ENCODE measurements at regions not wholly inside any gene's neighbourhood (a gene's known extent, or its start where the extent isn't known, plus 50 kb on each side); places are given as distances from the start of the nearest gene placed in this dataset.

DNA sequence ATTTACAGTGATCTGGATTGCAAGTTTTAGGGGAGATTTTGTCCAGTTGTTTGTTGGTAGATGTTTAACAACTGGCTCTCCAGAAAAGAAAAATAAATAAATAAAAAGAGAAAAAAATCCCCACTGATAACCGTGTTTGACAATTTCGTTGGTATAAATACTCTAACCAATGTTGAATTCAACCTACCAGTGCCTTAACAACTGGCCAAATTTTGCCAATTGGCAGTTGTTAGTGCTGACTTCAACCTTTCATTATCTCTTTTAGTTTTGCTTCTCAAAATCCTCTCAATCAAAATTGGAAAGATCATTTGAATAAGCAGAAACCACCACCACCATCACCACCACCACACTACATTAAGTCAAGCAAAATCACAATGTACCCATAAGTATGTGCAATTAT, 490.3 kb downstream of the PIK3C3 start:
- ATAC-seq (replicated peaks): no peak

GRCh38 chr18:42446195-42446594, 491.2 kb downstream of the PIK3C3 start:
- H3K9me3 Mint-ChIP-seq: peaks cover 21% of the 10 kb centered on the region
- no peaks in the 10 kb centered on the region for H3K36me3 Mint-ChIP-seq (ENCODE audit: low read depth)
- H3K4me1 Mint-ChIP-seq: no peaks in the 10 kb centered on the region
- H3K27ac Mint-ChIP-seq: no peak overlapping the region
- ATAC-seq (replicated peaks): no peak
- no peaks in the 10 kb centered on the region for H3K27me3 Mint-ChIP-seq
- no peak overlapping the region for H3K4me3 Mint-ChIP-seq

More for the DNA sequence above, 490.3 kb downstream of the PIK3C3 start:
- Mint-ChIP-seq H3K9me3 (peaks cover 21% of the 10 kb centered on the region), H3K27me3 (no peaks in the 10 kb centered on the region), H3K4me1 (no peaks in the 10 kb centered on the region), H3K27ac (no peak overlapping the region), H3K4me3 (no peak overlapping the region), H3K36me3 (ENCODE audit: low read depth) (no peaks in the 10 kb centered on the region)

GRCh38 chr18:42447688-42448087, 492.7 kb downstream of the PIK3C3 start:
- Mint-ChIP-seq H3K4me1 (no peaks in the 10 kb centered on the region), H3K4me3 (no peak overlapping the region), H3K9me3 (peaks cover 28% of the 10 kb centered on the region), H3K36me3 (ENCODE audit: low read depth) (no peaks in the 10 kb centered on the region), H3K27me3 (no peaks in the 10 kb centered on the region), H3K27ac (no peak overlapping the region)
- no peak for ATAC-seq (replicated peaks)

- ATAC-seq (replicated peaks): no peak
- Mint-ChIP-seq H3K9me3 (peaks cover 4% of the 10 kb centered on the region), H3K36me3 (ENCODE audit: low read depth) (no peaks in the 10 kb centered on the region), H3K4me3 (no peak overlapping the region), H3K27ac (no peak overlapping the region), H3K27me3 (no peaks in the 10 kb centered on the region), H3K4me1 (no peaks in the 10 kb centered on the region)
These were observed 503.2 kb downstream of the PIK3C3 start for GRCh38 chr18:42458226-42458625.

DNA sequence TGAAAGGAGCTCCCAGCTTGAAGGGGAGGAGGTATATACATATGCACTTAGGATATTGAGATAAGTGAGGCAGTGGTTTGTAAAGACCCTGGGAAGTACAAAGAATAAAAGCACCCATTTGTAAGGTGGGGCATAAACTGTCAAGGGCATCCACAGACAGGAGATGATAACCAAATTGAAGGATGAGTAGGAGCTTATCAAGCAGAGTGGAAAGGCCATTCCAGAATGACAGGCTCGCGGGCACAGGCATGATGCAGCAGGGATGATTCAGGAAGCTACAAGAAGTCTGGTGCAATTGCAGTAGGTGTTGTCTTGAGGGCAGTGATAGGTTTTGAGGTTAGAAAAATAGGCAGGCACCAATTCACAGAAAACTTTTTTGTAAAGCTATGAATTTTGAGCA, 504.8 kb downstream of the PIK3C3 start:
- no peaks in the 10 kb centered on the region for H3K9me3 Mint-ChIP-seq
- H3K36me3 Mint-ChIP-seq (ENCODE audit: low read depth): no peaks in the 10 kb centered on the region
- H3K4me1 Mint-ChIP-seq: no peaks in the 10 kb centered on the region
- no peak for ATAC-seq (replicated peaks)
- H3K27me3 Mint-ChIP-seq: no peaks in the 10 kb centered on the region
- H3K27ac Mint-ChIP-seq: no peak overlapping the region
- no peak overlapping the region for H3K4me3 Mint-ChIP-seq

- Mint-ChIP-seq H3K27me3 (no peaks in the 10 kb centered on the region), H3K4me3 (no peak overlapping the region), H3K27ac (no peak overlapping the region), H3K4me1 (no peaks in the 10 kb centered on the region), H3K36me3 (ENCODE audit: low read depth) (no peaks in the 10 kb centered on the region), H3K9me3 (no peaks in the 10 kb centered on the region)
- ATAC-seq (replicated peaks): no peak
These were observed 516.9 kb downstream of the PIK3C3 start for GRCh38 chr18:42471885-42472284.

DNA sequence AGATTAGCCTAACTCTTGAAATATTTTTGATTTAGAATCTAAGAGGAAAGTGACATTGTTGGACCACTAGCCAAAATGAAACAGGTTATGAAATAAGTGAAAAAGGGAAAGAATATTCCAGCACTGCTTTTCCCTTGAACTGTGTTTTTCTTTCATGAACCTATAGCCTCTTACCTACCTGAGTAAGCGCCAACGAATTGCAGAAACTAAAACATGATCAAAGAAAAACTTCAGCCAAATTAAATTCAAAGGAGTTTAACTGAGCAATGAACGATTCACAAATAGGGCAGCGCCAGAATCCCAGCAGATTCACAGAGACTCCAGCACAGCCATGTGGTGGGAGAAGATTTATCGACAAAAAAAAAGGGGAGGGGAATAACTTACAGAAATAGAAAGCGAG, 518.6 kb downstream of the PIK3C3 start:
- H3K27me3 Mint-ChIP-seq: no peaks in the 10 kb centered on the region
- H3K27ac Mint-ChIP-seq: no peak overlapping the region
- H3K9me3 Mint-ChIP-seq: peaks cover 3% of the 10 kb centered on the region
- no peaks in the 10 kb centered on the region for H3K4me1 Mint-ChIP-seq
- no peak for ATAC-seq (replicated peaks)
- H3K36me3 Mint-ChIP-seq (ENCODE audit: low read depth): no peaks in the 10 kb centered on the region
- no peak overlapping the region for H3K4me3 Mint-ChIP-seq

DNA sequence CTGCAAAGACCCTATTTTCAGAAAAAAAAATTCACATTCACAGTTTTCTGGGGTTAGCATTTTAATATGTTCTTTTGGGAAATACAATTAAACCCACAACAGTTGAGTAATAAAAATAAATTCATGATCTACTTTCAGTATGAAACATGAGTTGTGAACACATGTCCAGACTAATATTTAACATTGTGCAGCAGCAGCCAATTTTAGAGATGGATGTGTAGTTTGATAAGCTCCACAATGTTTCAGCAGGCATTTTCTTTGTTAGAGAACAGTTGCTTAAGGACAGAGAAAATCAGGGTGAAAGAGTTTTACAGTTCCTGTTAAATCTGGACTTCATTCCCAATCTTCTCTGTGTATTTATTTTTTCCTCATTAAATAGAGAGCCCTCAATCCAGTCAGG, 519.5 kb downstream of the PIK3C3 start:
- Mint-ChIP-seq H3K4me1 (no peaks in the 10 kb centered on the region), H3K9me3 (peaks cover 3% of the 10 kb centered on the region), H3K36me3 (ENCODE audit: low read depth) (no peaks in the 10 kb centered on the region), H3K27ac (no peak overlapping the region), H3K27me3 (no peaks in the 10 kb centered on the region), H3K4me3 (no peak overlapping the region)
- ATAC-seq (replicated peaks): no peak

DNA sequence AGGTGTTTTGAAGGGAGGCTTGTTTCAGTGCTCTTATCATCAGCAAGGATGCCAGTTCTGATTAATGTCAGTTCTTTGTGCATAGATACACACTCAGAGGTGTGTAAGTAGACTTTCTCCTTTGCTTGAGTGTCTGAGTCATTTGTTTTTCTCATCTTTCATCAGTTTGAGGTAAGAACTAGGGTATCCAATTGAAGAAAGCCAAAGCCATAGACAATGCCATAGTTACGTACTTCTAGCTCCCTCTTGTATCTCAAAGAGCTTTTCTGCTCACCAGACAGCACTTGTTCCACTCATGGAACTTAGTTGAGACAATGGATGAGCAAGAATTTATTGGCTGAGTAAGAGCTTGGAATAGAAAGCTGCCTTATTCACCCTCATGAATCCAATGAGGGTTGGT, 520.1 kb downstream of the PIK3C3 start:
- Mint-ChIP-seq H3K27me3 (no peaks in the 10 kb centered on the region), H3K4me1 (no peaks in the 10 kb centered on the region), H3K27ac (no peak overlapping the region), H3K9me3 (peaks cover 3% of the 10 kb centered on the region), H3K4me3 (no peak overlapping the region), H3K36me3 (ENCODE audit: low read depth) (no peaks in the 10 kb centered on the region)
- no peak for ATAC-seq (replicated peaks)

GRCh38 chr18:42477267-42477666, 522.2 kb downstream of the PIK3C3 start:
- Mint-ChIP-seq H3K27ac (no peak overlapping the region), H3K4me1 (no peaks in the 10 kb centered on the region), H3K4me3 (no peak overlapping the region), H3K9me3 (peaks cover 7% of the 10 kb centered on the region), H3K27me3 (no peaks in the 10 kb centered on the region), H3K36me3 (ENCODE audit: low read depth) (no peaks in the 10 kb centered on the region)
- no peak for ATAC-seq (replicated peaks)

- Mint-ChIP-seq H3K4me1 (no peaks in the 10 kb centered on the region), H3K4me3 (no peak overlapping the region), H3K27ac (no peak overlapping the region), H3K9me3 (peaks cover 11% of the 10 kb centered on the region), H3K36me3 (ENCODE audit: low read depth) (no peaks in the 10 kb centered on the region), H3K27me3 (no peaks in the 10 kb centered on the region)
- ATAC-seq (replicated peaks): no peak
These were observed 525.4 kb downstream of the PIK3C3 start for GRCh38 chr18:42480441-42480840.

GRCh38 chr18:42484648-42485047, 529.6 kb downstream of the PIK3C3 start:
- H3K27ac Mint-ChIP-seq: no peak overlapping the region
- no peaks in the 10 kb centered on the region for H3K4me1 Mint-ChIP-seq
- H3K9me3 Mint-ChIP-seq: peaks cover 13% of the 10 kb centered on the region
- no peak overlapping the region for H3K4me3 Mint-ChIP-seq
- no peaks in the 10 kb centered on the region for H3K27me3 Mint-ChIP-seq
- ATAC-seq (replicated peaks): no peak
- H3K36me3 Mint-ChIP-seq (ENCODE audit: low read depth): no peaks in the 10 kb centered on the region

- no peaks in the 10 kb centered on the region for H3K4me1 Mint-ChIP-seq
- no peak overlapping the region for H3K27ac Mint-ChIP-seq
- no peaks in the 10 kb centered on the region for H3K27me3 Mint-ChIP-seq
- peaks cover 9% of the 10 kb centered on the region for H3K9me3 Mint-ChIP-seq
- H3K36me3 Mint-ChIP-seq (ENCODE audit: low read depth): no peaks in the 10 kb centered on the region
- ATAC-seq (replicated peaks): no peak
- no peak overlapping the region for H3K4me3 Mint-ChIP-seq
These were observed 531.2 kb downstream of the PIK3C3 start for GRCh38 chr18:42486271-42486670.

- no peaks in the 10 kb centered on the region for H3K4me1 Mint-ChIP-seq
- H3K36me3 Mint-ChIP-seq (ENCODE audit: low read depth): no peaks in the 10 kb centered on the region
- no peak overlapping the region for H3K27ac Mint-ChIP-seq
- no peak overlapping the region for H3K4me3 Mint-ChIP-seq
- ATAC-seq (replicated peaks): no peak
- H3K9me3 Mint-ChIP-seq: peaks cover 17% of the 10 kb centered on the region
- H3K27me3 Mint-ChIP-seq: no peaks in the 10 kb centered on the region
These were observed 553.8 kb downstream of the PIK3C3 start for GRCh38 chr18:42508683-42509296.

DNA sequence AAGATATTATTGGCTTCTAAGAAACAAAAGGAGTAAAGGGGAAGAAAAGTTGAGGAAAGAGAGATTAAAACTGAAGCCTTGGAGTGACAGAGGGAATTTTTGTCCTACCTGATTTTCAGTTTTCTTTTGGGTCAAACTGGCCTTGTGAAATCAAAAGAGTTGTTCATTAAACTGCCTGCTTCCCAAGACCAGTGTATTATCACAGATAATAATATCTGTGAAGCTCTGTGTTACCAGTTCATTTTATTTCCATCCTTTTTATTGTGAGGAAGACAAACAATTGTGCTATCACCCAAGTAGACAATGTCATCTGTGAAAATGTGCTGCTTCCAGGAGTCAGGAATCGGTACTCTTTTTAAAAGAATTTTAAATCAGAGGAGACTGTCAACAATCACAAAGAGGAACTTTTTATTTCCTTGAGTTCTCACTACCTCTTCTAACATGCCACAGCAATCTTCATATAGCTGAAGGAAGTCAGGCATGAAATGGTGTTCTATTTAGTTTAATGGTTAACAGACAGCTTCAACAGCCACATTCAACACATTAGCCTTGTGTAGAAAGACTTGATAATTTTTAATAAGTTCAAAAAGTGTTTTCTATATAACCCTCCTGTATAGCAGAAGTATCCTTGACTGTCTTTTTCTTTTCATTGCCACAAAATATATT, 554.8 kb downstream of the PIK3C3 start:
- Mint-ChIP-seq H3K36me3 (ENCODE audit: low read depth) (no peaks in the 10 kb centered on the region), H3K4me1 (no peaks in the 10 kb centered on the region), H3K27me3 (no peaks in the 10 kb centered on the region), H3K27ac (no peak overlapping the region), H3K4me3 (no peak overlapping the region), H3K9me3 (peaks cover 16% of the 10 kb centered on the region)
- no peak for ATAC-seq (replicated peaks)
